Progenitor cell of endocrine pancreas (in vitro differentiated cells): ENCODE measurements at regions not wholly inside any gene's neighbourhood (a gene's known extent, or its start where the extent isn't known, plus 50 kb on each side); places are given as distances from the start of the nearest gene placed in this dataset.

Experiments used
- DNase-seq: peaks from one replicate; pipeline ENCODE4 v3.0.0; 2021; ENCODE audit warnings: low spot score; ENCODE audit not compliant: unreplicated experiment
- H3K27ac Mint-ChIP-seq: 2 replicates; pipeline ENCODE4 v1.8.0; 2021; ENCODE audit warnings: mild to moderate bottlenecking, moderate library complexity, mixed read lengths
- H3K27me3 Mint-ChIP-seq: 2 replicates; pipeline ENCODE4 v1.8.0; 2021; ENCODE audit warnings: mixed read lengths
- H3K36me3 Mint-ChIP-seq: 2 replicates; pipeline ENCODE4 v1.8.0; 2022; ENCODE audit warnings: mixed read lengths; ENCODE audit not compliant: insufficient read depth
- H3K4me1 Mint-ChIP-seq: 2 replicates; pipeline ENCODE4 v1.8.0; 2021; ENCODE audit warnings: low read depth, mixed read lengths
- H3K4me3 Mint-ChIP-seq: 2 replicates; pipeline ENCODE4 v1.8.0; 2021; ENCODE audit warnings: low read depth, mild to moderate bottlenecking, moderate library complexity, mixed read lengths
- H3K9me3 Mint-ChIP-seq: 2 replicates; pipeline ENCODE4 v1.8.0; 2021; ENCODE audit warnings: low read depth, mixed read lengths
- TF ChIP-seq, protein P1 (sequence below): fragments of 200-600 bp; sonication (generic); IDR thresholded peaks from one replicate; pipeline ENCODE4 v1.5.0; 2021; ENCODE audit warnings: antibody characterized with exemption, mild to moderate bottlenecking; ENCODE audit not compliant: unreplicated experiment

DNA sequence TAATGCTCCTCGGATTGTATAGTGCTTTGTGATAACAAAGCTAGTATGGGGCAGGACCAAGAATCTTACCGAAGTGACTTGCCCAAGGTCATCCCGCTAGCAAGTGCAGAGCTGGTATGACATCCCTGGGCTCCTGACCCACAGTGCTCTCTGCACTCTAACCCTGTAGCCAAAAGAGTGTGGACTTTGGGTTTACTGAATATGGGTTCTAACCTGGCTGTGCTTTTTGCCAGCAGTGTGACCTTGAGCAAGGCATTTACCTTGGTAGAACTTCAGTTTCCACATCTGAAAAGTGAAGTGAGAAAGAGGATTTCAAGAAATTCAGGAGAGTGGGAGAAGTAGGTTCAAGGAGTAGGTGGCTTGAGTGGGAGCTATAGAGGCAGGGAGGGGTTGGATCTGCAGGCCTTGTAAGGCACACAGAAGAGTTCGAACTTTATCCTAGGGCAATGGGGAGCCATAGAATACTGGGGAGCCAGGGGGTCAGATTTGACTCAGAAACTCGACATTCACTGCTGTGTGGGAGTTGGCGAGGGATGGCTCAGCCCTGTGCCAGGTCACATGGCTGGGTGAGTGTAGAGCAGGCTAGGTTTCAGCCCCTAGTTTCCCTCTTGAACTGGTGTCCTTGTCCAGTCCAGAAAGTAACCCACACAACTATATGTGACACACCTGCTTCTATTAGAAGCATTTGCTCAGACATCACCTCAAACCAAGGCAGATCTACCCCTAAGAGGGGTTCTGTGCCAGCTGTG is 91.9 kb downstream of the RPLP1 start:
- Mint-ChIP-seq H3K4me1 (no peaks in the 10 kb centered on the region), H3K27ac (no peak overlapping the region), H3K9me3 (no peaks in the 10 kb centered on the region), H3K36me3 (no peaks in the 10 kb centered on the region), H3K4me3 (no peak overlapping the region), H3K27me3 (peaks cover 87% of the 10 kb centered on the region)
- TF ChIP-seq, protein P1, sequence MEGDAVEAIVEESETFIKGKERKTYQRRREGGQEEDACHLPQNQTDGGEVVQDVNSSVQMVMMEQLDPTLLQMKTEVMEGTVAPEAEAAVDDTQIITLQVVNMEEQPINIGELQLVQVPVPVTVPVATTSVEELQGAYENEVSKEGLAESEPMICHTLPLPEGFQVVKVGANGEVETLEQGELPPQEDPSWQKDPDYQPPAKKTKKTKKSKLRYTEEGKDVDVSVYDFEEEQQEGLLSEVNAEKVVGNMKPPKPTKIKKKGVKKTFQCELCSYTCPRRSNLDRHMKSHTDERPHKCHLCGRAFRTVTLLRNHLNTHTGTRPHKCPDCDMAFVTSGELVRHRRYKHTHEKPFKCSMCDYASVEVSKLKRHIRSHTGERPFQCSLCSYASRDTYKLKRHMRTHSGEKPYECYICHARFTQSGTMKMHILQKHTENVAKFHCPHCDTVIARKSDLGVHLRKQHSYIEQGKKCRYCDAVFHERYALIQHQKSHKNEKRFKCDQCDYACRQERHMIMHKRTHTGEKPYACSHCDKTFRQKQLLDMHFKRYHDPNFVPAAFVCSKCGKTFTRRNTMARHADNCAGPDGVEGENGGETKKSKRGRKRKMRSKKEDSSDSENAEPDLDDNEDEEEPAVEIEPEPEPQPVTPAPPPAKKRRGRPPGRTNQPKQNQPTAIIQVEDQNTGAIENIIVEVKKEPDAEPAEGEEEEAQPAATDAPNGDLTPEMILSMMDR, result no peak
- no peak for DNase-seq

DNA sequence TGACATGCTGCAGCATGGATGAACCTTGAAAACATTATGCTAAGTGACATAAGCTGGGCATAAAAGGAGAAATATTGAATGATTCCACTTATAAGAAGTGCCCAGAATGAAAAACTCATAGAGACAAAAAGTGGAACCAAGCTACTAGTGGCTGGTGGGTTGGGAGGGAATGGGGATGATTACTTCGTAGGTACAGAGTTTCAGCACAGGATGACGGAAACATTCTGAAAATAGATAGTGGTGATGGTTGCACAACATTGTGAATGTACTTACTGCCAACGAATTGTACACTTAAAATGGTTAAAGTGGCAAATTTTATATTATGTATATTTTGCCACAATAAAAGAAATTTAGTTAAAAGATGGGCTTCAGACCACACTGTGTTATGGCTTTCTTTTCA is 93.6 kb downstream of the RPLP1 start:
- TF ChIP-seq, protein P1, result no peak
- peaks cover 87% of the 10 kb centered on the region for H3K27me3 Mint-ChIP-seq
- H3K4me3 Mint-ChIP-seq, result no peak overlapping the region

DNA sequence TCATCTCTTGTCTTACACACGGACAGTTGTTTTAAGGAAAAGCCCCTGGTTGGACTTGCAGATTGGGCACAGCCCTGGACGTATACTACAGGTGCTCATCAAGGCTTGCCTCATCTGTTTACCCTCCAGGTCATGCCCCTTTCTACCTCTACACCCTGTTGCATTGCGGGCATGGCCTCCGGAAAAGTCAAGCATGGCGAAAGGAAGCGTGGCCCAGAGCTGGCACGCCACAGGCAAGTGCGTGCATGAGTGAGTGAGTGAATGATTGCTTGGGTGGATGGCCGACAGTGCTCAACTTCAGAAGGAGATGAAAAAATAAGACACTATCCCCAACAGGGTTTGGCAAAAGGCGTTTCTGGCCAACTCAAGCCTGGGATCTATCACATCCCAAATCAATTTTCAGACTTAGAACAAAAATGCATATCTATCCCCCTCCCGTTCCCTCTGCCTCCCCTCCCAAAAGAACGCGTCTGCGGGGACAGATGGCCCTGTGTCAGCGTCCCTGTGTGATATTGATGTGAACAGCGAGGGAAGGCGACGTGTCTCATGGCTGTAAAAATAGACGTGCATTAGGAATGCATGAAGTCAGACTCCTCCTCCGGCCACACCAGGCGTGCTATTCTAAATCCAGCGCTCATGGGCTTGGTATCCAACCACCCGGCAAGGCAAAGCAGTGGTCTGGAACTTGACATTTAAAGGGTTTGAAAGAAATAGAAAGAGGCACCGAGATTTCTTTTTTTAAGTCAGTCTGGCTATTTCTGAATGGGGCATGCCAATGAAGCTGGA is 96.0 kb downstream of the RPLP1 start:
- H3K27me3 Mint-ChIP-seq, result peaks cover 86% of the 10 kb centered on the region
- H3K36me3 Mint-ChIP-seq, result peaks cover 14% of the 10 kb centered on the region
- peaks cover 13% of the 10 kb centered on the region for H3K9me3 Mint-ChIP-seq
- TF ChIP-seq, protein P1, result no peak
- no peak overlapping the region for H3K27ac Mint-ChIP-seq
- no peak overlapping the region for H3K4me3 Mint-ChIP-seq
- DNase-seq, result no peak
- H3K4me1 Mint-ChIP-seq, result peaks cover 13% of the 10 kb centered on the region

More for the DNA sequence above, 93.6 kb downstream of the RPLP1 start:
- peaks cover 3% of the 10 kb centered on the region for H3K4me1 Mint-ChIP-seq
- H3K27ac Mint-ChIP-seq, result no peak overlapping the region
- H3K9me3 Mint-ChIP-seq, result peaks cover 5% of the 10 kb centered on the region
- DNase-seq, result no peak
- peaks cover 5% of the 10 kb centered on the region for H3K36me3 Mint-ChIP-seq

DNA sequence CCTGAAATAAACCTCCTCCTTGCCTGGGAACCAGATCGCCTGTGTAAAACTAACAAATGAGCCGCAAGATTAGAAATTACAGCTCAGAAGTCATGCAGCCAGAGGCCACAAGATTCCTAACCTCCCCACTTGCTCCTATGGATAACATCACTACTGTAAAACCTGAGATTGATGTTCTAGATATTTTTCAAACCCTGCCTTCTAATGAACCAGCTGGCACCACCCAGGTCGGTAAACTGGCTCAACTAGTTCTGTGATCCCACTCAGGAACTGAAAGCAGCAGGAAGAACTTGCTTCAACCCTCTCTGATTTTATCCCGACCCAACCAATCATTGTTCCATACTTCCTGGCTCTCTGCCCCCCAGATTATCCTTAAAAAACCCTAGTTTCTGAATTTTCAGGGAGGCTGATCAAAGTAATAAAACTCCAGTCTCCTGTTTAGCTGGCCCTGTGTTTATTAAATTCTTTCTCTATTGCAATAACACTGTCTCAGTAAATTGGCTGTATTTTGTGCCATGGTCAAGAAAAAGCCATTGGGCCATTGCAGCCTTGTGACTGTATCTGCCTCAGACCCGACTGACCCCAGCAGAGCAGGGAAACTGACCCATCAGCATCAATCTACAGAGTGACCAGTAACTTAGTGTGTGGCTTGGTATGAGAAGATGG is 98.9 kb downstream of the RPLP1 start:
- DNase-seq, result no peak
- Mint-ChIP-seq H3K27ac (no peak overlapping the region), H3K9me3 (peaks cover 13% of the 10 kb centered on the region), H3K36me3 (peaks cover 14% of the 10 kb centered on the region), H3K27me3 (peaks cover 63% of the 10 kb centered on the region), H3K4me3 (no peak overlapping the region), H3K4me1 (peaks cover 37% of the 10 kb centered on the region)
- TF ChIP-seq, protein P1, result no peak

DNA sequence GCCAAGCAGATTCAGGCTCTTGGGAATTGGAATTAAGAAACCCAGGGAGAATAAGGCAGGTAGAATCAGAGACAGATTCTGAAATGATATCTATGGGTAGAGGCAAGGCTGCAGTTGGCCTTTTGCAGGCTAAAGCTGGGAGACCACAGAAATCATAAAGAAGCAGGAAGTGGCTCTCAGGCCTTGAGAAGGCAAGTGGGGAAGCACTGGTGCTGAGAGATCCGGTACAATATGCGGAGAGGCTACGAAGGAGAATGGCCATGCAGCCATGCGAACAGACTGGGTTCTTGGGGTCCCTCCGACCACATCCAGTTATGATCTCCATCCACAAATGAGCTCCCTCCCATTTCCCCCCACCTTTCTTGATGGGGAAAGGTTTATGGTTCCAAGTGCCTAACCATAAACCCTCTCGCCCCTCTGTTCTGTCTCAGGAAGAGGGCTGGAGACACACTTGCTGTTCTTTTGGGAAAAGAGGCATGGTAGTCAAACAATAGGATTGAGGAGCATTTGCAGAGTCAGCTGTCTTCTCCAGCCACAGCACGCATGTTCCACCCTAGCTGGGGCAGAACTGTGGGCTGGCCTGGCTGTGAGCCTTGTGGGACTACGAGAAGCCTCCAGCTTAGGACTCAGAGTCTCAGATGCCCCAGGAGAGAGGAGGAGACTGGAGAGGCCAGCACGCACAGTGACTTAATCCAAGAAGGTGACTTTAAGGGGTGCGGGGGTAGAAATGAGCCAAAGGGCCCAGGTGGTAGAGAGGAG is 99.6 kb downstream of the RPLP1 start:
- TF ChIP-seq, protein P1, result no peak
- H3K4me1 Mint-ChIP-seq, result peaks cover 42% of the 10 kb centered on the region
- peaks cover 13% of the 10 kb centered on the region for H3K9me3 Mint-ChIP-seq
- H3K27ac Mint-ChIP-seq, result no peak overlapping the region
- peaks cover 14% of the 10 kb centered on the region for H3K36me3 Mint-ChIP-seq
- DNase-seq, result no peak
- H3K4me3 Mint-ChIP-seq, result no peak overlapping the region
- H3K27me3 Mint-ChIP-seq, result peaks cover 61% of the 10 kb centered on the region
